A549 (cell line): ENCODE measurements at regions not wholly inside any gene's neighbourhood (a gene's known extent, or its start where the extent isn't known, plus 50 kb on each side); places are given as distances from the start of the nearest gene placed in this dataset.

Experiments
- CTCF ChIP-seq: fragments of >200 bp; sonication (Bioruptor Twin); formaldehyde crosslinking; IDR thresholded peaks from 3 replicates; pipeline ENCODE4 v1.5.1; 2016
- EP300 ChIP-seq, 2 experiments: fragments of >200 bp; sonication (Bioruptor Twin); formaldehyde crosslinking; IDR thresholded peaks; 2 replicates in 1 of 2; 3 replicates in 1 of 2; pipeline ENCODE4 v1.6.1; 2016 to 2017
- SMC3 ChIP-seq: fragments of >200 bp; sonication (Bioruptor Twin); formaldehyde crosslinking; IDR thresholded peaks from 3 replicates; pipeline ENCODE4 v1.6.1; 2018; ENCODE audit warnings: inconsistent platforms

DNA sequence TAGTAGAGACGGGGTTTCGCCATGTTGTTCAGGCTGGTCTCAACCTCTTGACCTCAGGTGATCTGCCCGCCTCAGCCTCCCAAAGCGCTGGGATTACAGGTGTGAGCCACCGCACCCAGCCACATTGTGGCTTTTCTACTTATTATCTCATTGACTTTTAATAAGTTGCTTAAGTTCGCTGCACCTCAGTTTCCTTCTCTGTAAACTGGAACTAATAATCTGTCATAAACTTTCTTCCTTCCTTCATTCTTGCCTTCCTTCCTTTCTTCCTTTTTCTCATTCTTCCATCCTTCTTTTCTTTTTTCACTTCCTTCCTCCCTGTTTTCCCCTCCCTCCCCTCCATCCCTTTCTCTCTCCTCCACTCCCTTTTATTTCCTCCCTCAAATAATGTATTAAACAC is 192.2 kb downstream of the MAF start:
- TF ChIP-seq CTCF: no peak
- no peak for TF ChIP-seq SMC3
- TF ChIP-seq EP300 (IDR thresholded peaks at IDR 0.05): no peak
